ENCODE measurements at regions not wholly inside any gene's neighbourhood (a gene's known extent, or its start where the extent isn't known, plus 50 kb on each side); places are given as distances from the start of the nearest gene placed in this dataset.

DNA sequence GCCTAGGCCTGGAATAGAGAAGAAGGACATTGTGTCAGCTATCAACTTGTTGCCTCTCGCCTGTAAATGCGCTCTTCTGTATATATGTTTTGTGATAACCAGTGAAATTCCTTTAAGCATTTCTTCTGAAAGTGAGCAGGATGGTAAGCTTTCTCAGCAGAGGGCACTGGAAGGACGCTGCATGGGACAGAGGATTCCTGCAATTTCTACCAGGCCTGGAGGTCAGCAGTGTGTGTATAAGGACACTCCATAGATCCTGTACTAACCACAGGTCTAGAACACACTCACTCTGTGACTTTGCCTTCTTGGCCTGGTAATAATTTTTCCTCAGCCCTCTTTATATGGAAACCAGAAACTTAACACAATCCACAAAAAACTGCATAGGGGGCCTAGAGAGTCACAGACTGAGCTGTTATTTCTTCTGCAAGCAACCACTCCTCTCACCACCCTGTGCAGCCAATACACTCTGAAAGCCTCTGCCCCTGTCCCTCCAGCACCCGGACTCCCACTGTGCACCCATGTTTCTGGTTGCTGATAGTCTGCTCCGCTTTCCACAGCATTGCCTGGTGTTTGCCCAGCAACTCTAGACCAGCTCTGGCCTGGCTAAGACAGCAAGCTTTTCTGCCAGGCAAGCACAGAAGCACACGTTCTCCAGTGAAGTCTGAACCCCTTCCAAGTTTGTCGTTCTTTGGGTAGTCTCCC lies 94.0 kb upstream of the RMST start (continued):
- no peak for TF ChIP-seq GRHL2 (CRISPR knock-in tag; IDR thresholded peaks at IDR 0.05; ENCODE audit: insufficient replicate concordance, severe bottlenecking)

DNA sequence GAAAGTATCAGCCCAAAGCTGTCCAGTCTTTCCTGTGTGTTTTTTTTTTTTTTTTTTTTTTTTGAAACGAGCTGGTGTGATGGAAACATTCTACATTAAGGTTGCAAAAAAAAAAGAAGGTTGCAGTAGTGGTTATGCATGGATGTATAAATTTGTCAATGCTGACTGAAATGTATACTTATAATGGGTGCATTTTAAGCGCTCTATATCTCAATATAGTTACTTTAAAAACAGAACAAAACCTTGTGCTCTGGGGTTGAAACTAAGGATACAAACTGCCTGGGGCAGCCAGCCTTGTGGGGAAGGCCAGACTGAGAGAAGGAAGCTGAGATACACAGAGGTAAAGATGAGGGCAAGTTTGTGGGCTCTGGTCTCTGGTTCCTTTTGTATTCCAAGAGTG lies 87.3 kb upstream of the RMST start:
- TF ChIP-seq ATF1 (CRISPR knock-in tag; IDR thresholded peaks at IDR 0.05) (no peak), EMX1 (CRISPR knock-in tag; IDR thresholded peaks at IDR 0.05) (no peak), NR1H2 (CRISPR knock-in tag; IDR thresholded peaks at IDR 0.05) (no peak), ZNF396 (CRISPR knock-in tag; IDR thresholded peaks at IDR 0.05; ENCODE audit: borderline replicate concordance) (no peak), ZNF263 (CRISPR knock-in tag; IDR thresholded peaks at IDR 0.05; ENCODE audit: low read depth) (no peak), NFE2L1 (CRISPR knock-in tag; IDR thresholded peaks at IDR 0.05) (no peak), RELA (CRISPR knock-in tag; IDR thresholded peaks at IDR 0.05; ENCODE audit: borderline replicate concordance) (no peak), IRF2 (CRISPR knock-in tag; IDR thresholded peaks at IDR 0.05; ENCODE audit: borderline replicate concordance, low read depth) (no peak), GABPB1 (CRISPR knock-in tag; IDR thresholded peaks at IDR 0.05) (no peak), JUN (CRISPR knock-in tag; IDR thresholded peaks at IDR 0.05) (no peak), KAT7 (CRISPR knock-in tag; IDR thresholded peaks at IDR 0.05; ENCODE audit: borderline replicate concordance) (no peak), SMAD3 (CRISPR knock-in tag; IDR thresholded peaks at IDR 0.05; ENCODE audit: borderline replicate concordance) (no peak), NFATC4 (CRISPR knock-in tag; IDR thresholded peaks at IDR 0.05) (no peak)
- TF ChIP-seq, protein P1, sequence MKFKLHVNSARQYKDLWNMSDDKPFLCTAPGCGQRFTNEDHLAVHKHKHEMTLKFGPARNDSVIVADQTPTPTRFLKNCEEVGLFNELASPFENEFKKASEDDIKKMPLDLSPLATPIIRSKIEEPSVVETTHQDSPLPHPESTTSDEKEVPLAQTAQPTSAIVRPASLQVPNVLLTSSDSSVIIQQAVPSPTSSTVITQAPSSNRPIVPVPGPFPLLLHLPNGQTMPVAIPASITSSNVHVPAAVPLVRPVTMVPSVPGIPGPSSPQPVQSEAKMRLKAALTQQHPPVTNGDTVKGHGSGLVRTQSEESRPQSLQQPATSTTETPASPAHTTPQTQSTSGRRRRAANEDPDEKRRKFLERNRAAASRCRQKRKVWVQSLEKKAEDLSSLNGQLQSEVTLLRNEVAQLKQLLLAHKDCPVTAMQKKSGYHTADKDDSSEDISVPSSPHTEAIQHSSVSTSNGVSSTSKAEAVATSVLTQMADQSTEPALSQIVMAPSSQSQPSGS (CRISPR knock-in tag; IDR thresholded peaks at IDR 0.05; ENCODE audit: borderline replicate concordance, low read depth) = no peak
- TF ChIP-seq, protein P2, sequence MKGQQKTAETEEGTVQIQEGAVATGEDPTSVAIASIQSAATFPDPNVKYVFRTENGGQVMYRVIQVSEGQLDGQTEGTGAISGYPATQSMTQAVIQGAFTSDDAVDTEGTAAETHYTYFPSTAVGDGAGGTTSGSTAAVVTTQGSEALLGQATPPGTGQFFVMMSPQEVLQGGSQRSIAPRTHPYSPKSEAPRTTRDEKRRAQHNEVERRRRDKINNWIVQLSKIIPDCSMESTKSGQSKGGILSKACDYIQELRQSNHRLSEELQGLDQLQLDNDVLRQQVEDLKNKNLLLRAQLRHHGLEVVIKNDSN (CRISPR knock-in tag; IDR thresholded peaks at IDR 0.05) = no peak
- TF ChIP-seq, protein P3, sequence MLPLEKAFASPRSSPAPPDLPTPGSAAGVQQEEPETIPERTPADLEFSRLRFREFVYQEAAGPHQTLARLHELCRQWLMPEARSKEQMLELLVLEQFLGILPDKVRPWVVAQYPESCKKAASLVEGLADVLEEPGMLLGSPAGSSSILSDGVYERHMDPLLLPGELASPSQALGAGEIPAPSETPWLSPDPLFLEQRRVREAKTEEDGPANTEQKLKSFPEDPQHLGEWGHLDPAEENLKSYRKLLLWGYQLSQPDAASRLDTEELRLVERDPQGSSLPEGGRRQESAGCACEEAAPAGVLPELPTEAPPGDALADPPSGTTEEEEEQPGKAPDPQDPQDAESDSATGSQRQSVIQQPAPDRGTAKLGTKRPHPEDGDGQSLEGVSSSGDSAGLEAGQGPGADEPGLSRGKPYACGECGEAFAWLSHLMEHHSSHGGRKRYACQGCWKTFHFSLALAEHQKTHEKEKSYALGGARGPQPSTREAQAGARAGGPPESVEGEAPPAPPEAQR (CRISPR knock-in tag; IDR thresholded peaks at IDR 0.05) = no peak
- TF ChIP-seq, protein P4, sequence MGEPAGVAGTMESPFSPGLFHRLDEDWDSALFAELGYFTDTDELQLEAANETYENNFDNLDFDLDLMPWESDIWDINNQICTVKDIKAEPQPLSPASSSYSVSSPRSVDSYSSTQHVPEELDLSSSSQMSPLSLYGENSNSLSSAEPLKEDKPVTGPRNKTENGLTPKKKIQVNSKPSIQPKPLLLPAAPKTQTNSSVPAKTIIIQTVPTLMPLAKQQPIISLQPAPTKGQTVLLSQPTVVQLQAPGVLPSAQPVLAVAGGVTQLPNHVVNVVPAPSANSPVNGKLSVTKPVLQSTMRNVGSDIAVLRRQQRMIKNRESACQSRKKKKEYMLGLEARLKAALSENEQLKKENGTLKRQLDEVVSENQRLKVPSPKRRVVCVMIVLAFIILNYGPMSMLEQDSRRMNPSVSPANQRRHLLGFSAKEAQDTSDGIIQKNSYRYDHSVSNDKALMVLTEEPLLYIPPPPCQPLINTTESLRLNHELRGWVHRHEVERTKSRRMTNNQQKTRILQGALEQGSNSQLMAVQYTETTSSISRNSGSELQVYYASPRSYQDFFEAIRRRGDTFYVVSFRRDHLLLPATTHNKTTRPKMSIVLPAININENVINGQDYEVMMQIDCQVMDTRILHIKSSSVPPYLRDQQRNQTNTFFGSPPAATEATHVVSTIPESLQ (CRISPR knock-in tag; IDR thresholded peaks at IDR 0.05) = no peak
- TF ChIP-seq, protein P5, sequence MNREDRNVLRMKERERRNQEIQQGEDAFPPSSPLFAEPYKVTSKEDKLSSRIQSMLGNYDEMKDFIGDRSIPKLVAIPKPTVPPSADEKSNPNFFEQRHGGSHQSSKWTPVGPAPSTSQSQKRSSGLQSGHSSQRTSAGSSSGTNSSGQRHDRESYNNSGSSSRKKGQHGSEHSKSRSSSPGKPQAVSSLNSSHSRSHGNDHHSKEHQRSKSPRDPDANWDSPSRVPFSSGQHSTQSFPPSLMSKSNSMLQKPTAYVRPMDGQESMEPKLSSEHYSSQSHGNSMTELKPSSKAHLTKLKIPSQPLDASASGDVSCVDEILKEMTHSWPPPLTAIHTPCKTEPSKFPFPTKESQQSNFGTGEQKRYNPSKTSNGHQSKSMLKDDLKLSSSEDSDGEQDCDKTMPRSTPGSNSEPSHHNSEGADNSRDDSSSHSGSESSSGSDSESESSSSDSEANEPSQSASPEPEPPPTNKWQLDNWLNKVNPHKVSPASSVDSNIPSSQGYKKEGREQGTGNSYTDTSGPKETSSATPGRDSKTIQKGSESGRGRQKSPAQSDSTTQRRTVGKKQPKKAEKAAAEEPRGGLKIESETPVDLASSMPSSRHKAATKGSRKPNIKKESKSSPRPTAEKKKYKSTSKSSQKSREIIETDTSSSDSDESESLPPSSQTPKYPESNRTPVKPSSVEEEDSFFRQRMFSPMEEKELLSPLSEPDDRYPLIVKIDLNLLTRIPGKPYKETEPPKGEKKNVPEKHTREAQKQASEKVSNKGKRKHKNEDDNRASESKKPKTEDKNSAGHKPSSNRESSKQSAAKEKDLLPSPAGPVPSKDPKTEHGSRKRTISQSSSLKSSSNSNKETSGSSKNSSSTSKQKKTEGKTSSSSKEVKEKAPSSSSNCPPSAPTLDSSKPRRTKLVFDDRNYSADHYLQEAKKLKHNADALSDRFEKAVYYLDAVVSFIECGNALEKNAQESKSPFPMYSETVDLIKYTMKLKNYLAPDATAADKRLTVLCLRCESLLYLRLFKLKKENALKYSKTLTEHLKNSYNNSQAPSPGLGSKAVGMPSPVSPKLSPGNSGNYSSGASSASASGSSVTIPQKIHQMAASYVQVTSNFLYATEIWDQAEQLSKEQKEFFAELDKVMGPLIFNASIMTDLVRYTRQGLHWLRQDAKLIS (CRISPR knock-in tag; IDR thresholded peaks at IDR 0.05; ENCODE audit: borderline replicate concordance) = no peak
- TF ChIP-seq, protein P6, sequence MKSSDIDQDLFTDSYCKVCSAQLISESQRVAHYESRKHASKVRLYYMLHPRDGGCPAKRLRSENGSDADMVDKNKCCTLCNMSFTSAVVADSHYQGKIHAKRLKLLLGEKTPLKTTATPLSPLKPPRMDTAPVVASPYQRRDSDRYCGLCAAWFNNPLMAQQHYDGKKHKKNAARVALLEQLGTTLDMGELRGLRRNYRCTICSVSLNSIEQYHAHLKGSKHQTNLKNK (CRISPR knock-in tag; IDR thresholded peaks at IDR 0.05) = no peak
- DNase-seq (ENCODE audit: low spot score) = no peak
- H3K4me3 Mint-ChIP-seq = no peak overlapping the region
- H3K9me3 Mint-ChIP-seq = no peaks in the 10 kb centered on the region
- POLR2A ChIA-PET = no interaction called here
- no peaks in the 10 kb centered on the region for H3K4me1 Mint-ChIP-seq
- CTCF ChIA-PET = no interaction called here
- H3K27ac Mint-ChIP-seq = no peak overlapping the region
- no peaks in the 10 kb centered on the region for H3K36me3 Mint-ChIP-seq
- no peaks in the 10 kb centered on the region for H3K27me3 Mint-ChIP-seq (ENCODE audit: low read depth)
- ATAC-seq = no peak

All from WTC11 (cell line).